PC-3 (cell line): ENCODE measurements at regions not wholly inside any gene's neighbourhood (a gene's known extent, or its start where the extent isn't known, plus 50 kb on each side); places are given as distances from the start of the nearest gene placed in this dataset.

Experiments
- CTCF ChIP-seq: fragments of 300-600 bp; sonication (generic); conservative IDR thresholded peaks from 2 replicates; pipeline ENCODE4 v1.5.1; 2017; ENCODE audit warnings: antibody characterized with exemption, low read depth, mild to moderate bottlenecking, low read length
- EZH2 ChIP-seq: fragments of 300-600 bp; sonication (generic); IDR thresholded peaks from one replicate; pipeline ENCODE4 v1.6.1; 2017; ENCODE audit warnings: antibody characterized with exemption, mild to moderate bottlenecking, low read length; ENCODE audit not compliant: unreplicated experiment

- TF ChIP-seq CTCF (no peak), EZH2 (no peak)
Measured at GRCh38 chr7:45509222-45509621, 64.9 kb upstream of the ADCY1 start.
